HEK293 (cell line): ENCODE measurements at regions not wholly inside any gene's neighbourhood (a gene's known extent, or its start where the extent isn't known, plus 50 kb on each side); places are given as distances from the start of the nearest gene placed in this dataset.

Source experiments
- CTCF ChIA-PET: fragments of 350-600 bp; formaldehyde crosslinking; extraction: SDS; loops from one replicate; lab custom pipeline; 2021; ENCODE audit warnings: antibody characterized with exemption; lab: Yijun Ruan, JAX
- POLR2A ChIA-PET: fragments of 300-600 bp; formaldehyde crosslinking; extraction: SDS; loops from one replicate; lab custom pipeline; 2020; ENCODE audit warnings: antibody characterized with exemption, inconsistent platforms; lab: Yijun Ruan, JAX
- H3K27ac ChIP-seq: fragments of 200-500 bp; sonication (Bioruptor generic); 2 replicates; pipeline ENCODE4 v1.5.1; 2014; ENCODE audit warnings: low read depth, low read length, control low read depth, inconsistent platforms; ENCODE audit errors: extremely low read depth
- H3K36me3 ChIP-seq, 2 experiments: fragments of 200-500 bp in 1 of 2; sonication (Bioruptor generic) in 1 of 2; 1 replicate in 1 of 2; 2 replicates in 1 of 2; pipeline ENCODE4 v1.5.1; 2014 to 2017; ENCODE audit warnings: inconsistent platforms in 2 of 2, low read length in 2 of 2; ENCODE audit not compliant: control insufficient read depth in 2 of 2, insufficient read depth in 1 of 2
- H3K4me1 ChIP-seq: fragments of 200-500 bp; sonication (Bioruptor generic); 2 replicates; pipeline ENCODE4 v1.5.1; 2014; ENCODE audit warnings: mild to moderate bottlenecking, low read length, inconsistent platforms; ENCODE audit not compliant: control insufficient read depth, insufficient read depth
- H3K4me3 ChIP-seq: 2 replicates; pipeline ENCODE4 v1.5.1; 2011; ENCODE audit warnings: low read depth, mild to moderate bottlenecking, control low read depth, low read length, moderate library complexity
- H3K9me3 ChIP-seq: fragments of 200-500 bp; sonication (Bioruptor generic); 2 replicates; pipeline ENCODE4 v1.5.1; 2014; ENCODE audit warnings: low read depth, low read length, inconsistent platforms; ENCODE audit not compliant: control insufficient read depth, insufficient read depth
- AEBP2 ChIP-seq: fragments of 450-650 bp; formaldehyde crosslinking; IDR thresholded peaks from 2 replicates; pipeline ENCODE4 v1.5.1; 2016; ENCODE audit warnings: missing biosample characterization, missing genetic modification characterization, borderline replicate concordance
- GLIS1 ChIP-seq: fragments of 450-650 bp; formaldehyde crosslinking; IDR thresholded peaks from 2 replicates; pipeline ENCODE4 v1.5.1; 2016; ENCODE audit warnings: missing biosample characterization, missing genetic modification characterization
- OSR2 ChIP-seq: fragments of 450-650 bp; formaldehyde crosslinking; IDR thresholded peaks from 2 replicates; pipeline ENCODE4 v1.5.1; 2016; ENCODE audit warnings: missing biosample characterization, missing genetic modification characterization
- SCRT2 ChIP-seq: fragments of 450-650 bp; formaldehyde crosslinking; IDR thresholded peaks from 2 replicates; pipeline ENCODE4 v1.5.1; 2016; ENCODE audit warnings: missing biosample characterization, missing genetic modification characterization
- ZBTB1 ChIP-seq: fragments of 450-650 bp; formaldehyde crosslinking; IDR thresholded peaks from 2 replicates; pipeline ENCODE4 v1.5.1; 2016; ENCODE audit warnings: missing biosample characterization, missing genetic modification characterization
- ZBTB10 ChIP-seq: fragments of 450-650 bp; formaldehyde crosslinking; IDR thresholded peaks from 2 replicates; pipeline ENCODE4 v1.5.1; 2016; ENCODE audit warnings: missing biosample characterization, missing genetic modification characterization
- ZBTB44 ChIP-seq: fragments of 450-650 bp; IDR thresholded peaks from 2 replicates; pipeline ENCODE4 v1.5.1; 2018; ENCODE audit warnings: missing biosample characterization, mild to moderate bottlenecking, missing genetic modification characterization
- ZIC2 ChIP-seq: fragments of 450-650 bp; formaldehyde crosslinking; IDR thresholded peaks from 2 replicates; pipeline ENCODE4 v1.5.1; 2016; ENCODE audit warnings: missing biosample characterization, missing genetic modification characterization
- ZNF114 ChIP-seq: fragments of 450-650 bp; formaldehyde crosslinking; IDR thresholded peaks from 2 replicates; pipeline ENCODE4 v1.5.0; 2017; ENCODE audit warnings: missing biosample characterization, missing genetic modification characterization
- ZNF148 ChIP-seq: fragments of 450-650 bp; formaldehyde crosslinking; IDR thresholded peaks from 2 replicates; pipeline ENCODE4 v1.5.0; 2017; ENCODE audit warnings: missing biosample characterization, missing genetic modification characterization, borderline replicate concordance
- ZNF366 ChIP-seq: fragments of 450-650 bp; formaldehyde crosslinking; conservative IDR thresholded peaks from 2 replicates; pipeline ENCODE4 v1.5.1; 2016; ENCODE audit warnings: missing biosample characterization, missing genetic modification characterization
- ZNF449 ChIP-seq: fragments of 450-650 bp; formaldehyde crosslinking; IDR thresholded peaks from 2 replicates; pipeline ENCODE4 v1.5.1; 2017; ENCODE audit warnings: missing biosample characterization, mild to moderate bottlenecking, missing genetic modification characterization, moderate library complexity
- ZNF521 ChIP-seq: fragments of 450-650 bp; formaldehyde crosslinking; IDR thresholded peaks from 2 replicates; pipeline ENCODE4 v1.5.1; 2017; ENCODE audit warnings: missing biosample characterization, mild to moderate bottlenecking, missing genetic modification characterization
- ZNF558 ChIP-seq: fragments of 450-650 bp; formaldehyde crosslinking; IDR thresholded peaks from 2 replicates; pipeline ENCODE4 v1.5.1; 2016; ENCODE audit warnings: missing biosample characterization, missing genetic modification characterization
- ZNF654 ChIP-seq: fragments of 450-650 bp; formaldehyde crosslinking; IDR thresholded peaks from 2 replicates; pipeline ENCODE4 v1.5.1; 2016; ENCODE audit warnings: low read depth, missing biosample characterization, missing genetic modification characterization

- no peak overlapping the region for H3K27ac ChIP-seq
- H3K36me3 ChIP-seq = no peaks in the 10 kb centered on the region
- CTCF ChIA-PET = no interaction called here
- peak; percentile 38 for TF ChIP-seq ZIC2 (tag by site-specific recombination)
- TF ChIP-seq SCRT2 (tag by site-specific recombination) = no peak
- POLR2A ChIA-PET = no interaction called here
- H3K4me1 ChIP-seq = no peaks in the 10 kb centered on the region
- H3K4me3 ChIP-seq = no peak overlapping the region
- no peaks in the 10 kb centered on the region for H3K9me3 ChIP-seq
These were observed 168.6 kb upstream of the ZMIZ1 start for GRCh38 chr10:78899996-78900714.

GRCh38 chr10:78900715-78901430, 167.9 kb upstream of the ZMIZ1 start:
- Histone ChIP-seq H3K4me3 (no peak overlapping the region), H3K9me3 (no peaks in the 10 kb centered on the region), H3K27ac (no peak overlapping the region), H3K36me3 (no peaks in the 10 kb centered on the region), H3K4me1 (no peaks in the 10 kb centered on the region)
- POLR2A ChIA-PET = interaction anchor here (0.5 kb wide), 1 partner anchor 82 kb away, joined by 3 read pairs; no protein-coding TSS in a partner anchor
- CTCF ChIA-PET = no interaction called here
- no peak for TF ChIP-seq ZNF449 (tag by site-specific recombination)
- TF ChIP-seq OSR2 = no peak
- TF ChIP-seq GLIS1 = no peak
- TF ChIP-seq ZNF558 = no peak
- no peak for TF ChIP-seq ZBTB10 (tag by site-specific recombination)
- TF ChIP-seq ZBTB44 (tag by site-specific recombination) = no peak
- no peak for TF ChIP-seq ZNF366 (tag by site-specific recombination)
- TF ChIP-seq ZNF521 (tag by site-specific recombination) = no peak
- no peak for TF ChIP-seq ZNF148 (tag by site-specific recombination)
- no peak for TF ChIP-seq ZNF654 (tag by site-specific recombination)
- TF ChIP-seq ZBTB1 (tag by site-specific recombination) = no peak
- TF ChIP-seq AEBP2 (tag by site-specific recombination) = no peak
- TF ChIP-seq ZNF114 = no peak
- TF ChIP-seq, all 188 proteins: peak for 0
